ENCODE measurements at regions not wholly inside any gene's neighbourhood (a gene's known extent, or its start where the extent isn't known, plus 50 kb on each side); places are given as distances from the start of the nearest gene placed in this dataset.

DNA sequence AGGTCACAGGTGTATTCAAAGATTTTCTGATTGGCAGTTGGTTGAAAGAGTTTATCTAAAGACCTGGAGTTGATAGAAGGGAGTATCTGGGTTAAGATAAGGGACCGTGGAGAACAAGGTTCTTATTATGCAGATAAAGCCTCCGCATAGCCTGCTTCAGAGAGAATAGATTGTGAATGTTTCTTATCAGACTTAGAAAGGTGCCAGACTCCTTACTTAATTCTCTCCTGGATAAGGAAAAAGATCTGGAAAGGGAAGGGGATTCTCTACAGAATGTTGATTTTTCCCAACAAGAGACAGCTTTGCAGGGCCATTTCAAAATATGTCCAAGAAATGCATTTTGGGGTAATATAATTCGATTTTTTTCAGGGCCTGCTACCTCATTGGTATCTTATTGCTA lies 341.3 kb upstream of the RARB start:
- no peak for DNase-seq (ENCODE audit: low read depth in 3 of 3, low spot score in 1 of 3)

- DNase-seq (ENCODE audit: low read depth in 3 of 3, low spot score in 1 of 3) = no peak
Observed at GRCh38 chr3:25088284-25088683, 339.8 kb upstream of the RARB start.

DNA sequence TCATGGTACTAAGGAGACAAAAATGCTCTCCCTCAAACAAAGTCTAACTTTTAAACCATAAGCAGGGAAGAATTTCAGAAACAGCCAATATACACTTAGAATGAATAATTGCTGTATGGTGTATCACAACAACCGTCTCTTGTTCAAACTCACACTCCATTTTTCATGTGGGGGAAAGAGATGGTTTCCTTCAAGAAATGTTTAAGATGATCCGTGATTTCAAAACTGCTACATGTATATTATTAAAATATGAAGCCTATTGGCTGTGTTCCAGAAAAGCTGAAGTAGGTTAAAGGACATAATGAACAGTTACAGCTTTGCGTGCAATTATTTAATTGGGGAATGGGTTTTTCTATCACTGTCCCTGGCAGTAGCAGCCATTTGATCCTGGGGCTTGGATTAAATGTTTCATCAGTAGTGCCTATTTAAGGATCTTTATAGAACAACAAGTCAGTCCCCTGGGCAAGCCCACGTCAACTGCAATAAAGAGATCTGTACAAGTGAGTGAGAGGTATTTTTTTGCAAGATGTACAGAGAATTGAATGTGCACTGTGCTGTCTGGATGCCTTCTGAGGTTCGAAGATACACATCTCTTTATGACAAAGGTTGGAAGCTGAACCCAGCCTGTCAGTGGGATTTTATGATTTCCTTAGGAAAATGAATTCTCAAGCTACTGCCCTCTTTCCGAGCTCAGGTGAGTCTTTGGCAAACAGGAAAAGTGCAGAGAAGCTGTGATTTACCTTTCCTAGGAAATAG lies 337.2 kb upstream of the RARB start:
- DNase-seq (ENCODE audit: low read depth in 3 of 3, low spot score in 1 of 3) = no peak

GRCh38 chr3:25091934-25092333 lies 336.1 kb upstream of the RARB start:
- DNase-seq (ENCODE audit: low read depth in 3 of 3, low spot score in 1 of 3) = no peak

GRCh38 chr3:25094932-25095685 lies 333.0 kb upstream of the RARB start:
- no peak for DNase-seq (ENCODE audit: low read depth in 3 of 3, low spot score in 1 of 3)

- DNase-seq (ENCODE audit: low read depth in 3 of 3, low spot score in 1 of 3) = no peak
Observed at GRCh38 chr3:25096536-25096935, 331.5 kb upstream of the RARB start.

- no peak for DNase-seq (ENCODE audit: low read depth in 3 of 3, low spot score in 1 of 3)
Observed at GRCh38 chr3:25097023-25097422, 331.0 kb upstream of the RARB start.

DNA sequence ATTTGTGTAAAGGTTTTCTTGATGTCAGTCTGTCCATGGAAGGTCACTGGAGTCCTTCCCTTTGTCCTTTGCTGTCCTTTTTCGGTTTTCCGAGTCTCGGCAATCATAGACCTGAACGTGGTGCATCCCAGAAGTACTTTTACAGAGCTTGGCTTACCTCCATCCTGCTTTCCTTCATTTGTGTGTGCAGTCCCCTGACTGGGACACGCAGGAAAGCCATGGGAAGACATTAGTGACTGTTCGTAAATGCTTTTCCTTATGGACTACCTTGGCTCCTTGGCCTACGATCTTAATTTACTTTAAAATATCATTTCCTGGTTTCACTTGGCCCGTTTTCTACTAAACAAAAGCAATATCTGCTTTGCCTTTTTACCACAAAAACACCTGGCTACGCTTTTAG lies 328.4 kb upstream of the RARB start:
- no peak for DNase-seq (ENCODE audit: low read depth in 3 of 3, low spot score in 1 of 3)

DNA sequence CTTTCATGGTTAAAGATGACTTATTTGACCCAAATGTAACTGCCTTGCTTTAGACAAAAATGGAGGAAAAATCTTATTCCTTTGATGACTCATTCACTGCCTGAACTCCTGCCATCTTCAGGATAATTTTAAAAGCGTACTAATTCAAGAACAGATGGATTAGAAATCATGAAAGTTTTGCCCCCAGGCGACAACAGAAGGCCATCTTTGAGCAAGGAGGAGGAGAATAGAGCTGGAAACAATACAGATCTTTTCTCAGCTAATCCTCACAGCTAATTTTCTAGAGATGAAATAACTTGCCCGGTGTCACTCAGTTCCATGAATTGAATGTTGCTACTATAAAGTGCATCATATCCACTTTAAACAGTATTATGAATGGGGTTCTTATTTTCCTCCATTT lies 324.7 kb upstream of the RARB start:
- no peak for DNase-seq (ENCODE audit: low read depth in 3 of 3, low spot score in 1 of 3)

- no peak for DNase-seq (ENCODE audit: low read depth in 3 of 3, low spot score in 1 of 3)
Observed at GRCh38 chr3:25107918-25108617, 320.0 kb upstream of the RARB start.

- no peak for DNase-seq (ENCODE audit: low read depth in 3 of 3, low spot score in 1 of 3)
Observed at GRCh38 chr3:25110642-25111041, 317.4 kb upstream of the RARB start.

GRCh38 chr3:25113891-25114290 lies 314.2 kb upstream of the RARB start:
- no peak for DNase-seq (ENCODE audit: low read depth in 3 of 3, low spot score in 1 of 3)

DNA sequence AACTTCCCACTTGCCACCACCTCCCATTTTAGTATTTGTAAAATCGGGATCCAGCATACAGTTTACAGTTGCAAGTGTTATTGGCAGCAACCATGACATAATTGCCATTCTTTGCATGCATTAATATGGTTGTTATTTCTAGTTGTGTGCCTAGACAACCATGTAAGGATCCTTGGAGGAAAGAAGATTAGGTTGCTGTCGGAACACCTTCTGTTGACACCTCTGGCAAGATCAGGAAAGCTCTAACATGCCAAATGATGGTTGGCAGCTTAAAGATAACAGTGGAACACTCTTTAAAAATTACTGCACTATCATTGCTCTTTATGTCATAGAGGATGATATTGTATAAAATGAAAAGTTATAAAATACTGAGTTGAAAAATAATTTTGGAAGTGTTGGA lies 313.5 kb upstream of the RARB start:
- no peak for DNase-seq (ENCODE audit: low read depth in 3 of 3, low spot score in 1 of 3)

- DNase-seq (ENCODE audit: low read depth in 3 of 3, low spot score in 1 of 3) = no peak
Observed at GRCh38 chr3:25117005-25117593, 311.0 kb upstream of the RARB start.

GRCh38 chr3:25119682-25120081 lies 308.4 kb upstream of the RARB start:
- no peak for DNase-seq (ENCODE audit: low read depth in 3 of 3, low spot score in 1 of 3)

GRCh38 chr3:25120665-25121064 lies 307.4 kb upstream of the RARB start:
- no peak for DNase-seq (ENCODE audit: low read depth in 3 of 3, low spot score in 1 of 3)

DNA sequence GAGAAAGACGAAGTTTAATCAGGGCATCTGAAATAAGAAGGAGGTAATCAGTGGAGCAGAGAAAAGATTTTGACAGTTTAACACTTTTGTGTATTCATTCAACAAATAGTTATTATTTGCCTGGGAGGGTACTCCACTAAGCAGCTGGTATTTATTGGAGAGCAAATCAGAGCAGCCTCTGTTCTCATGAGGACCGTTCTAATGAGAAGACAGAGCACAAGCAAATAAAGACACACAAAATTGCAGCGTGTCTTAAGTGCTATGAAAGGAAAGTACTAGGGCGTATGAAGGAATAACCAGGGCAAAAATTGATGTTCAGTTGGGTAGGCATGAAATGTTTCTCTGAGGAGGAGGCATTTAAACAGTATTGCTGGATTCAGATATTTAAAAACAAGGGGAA lies 302.9 kb upstream of the RARB start:
- no peak for DNase-seq (ENCODE audit: low read depth in 3 of 3, low spot score in 1 of 3)

GRCh38 chr3:25128735-25129134 lies 299.3 kb upstream of the RARB start:
- DNase-seq (ENCODE audit: low read depth in 3 of 3, low spot score in 1 of 3) = no peak

DNA sequence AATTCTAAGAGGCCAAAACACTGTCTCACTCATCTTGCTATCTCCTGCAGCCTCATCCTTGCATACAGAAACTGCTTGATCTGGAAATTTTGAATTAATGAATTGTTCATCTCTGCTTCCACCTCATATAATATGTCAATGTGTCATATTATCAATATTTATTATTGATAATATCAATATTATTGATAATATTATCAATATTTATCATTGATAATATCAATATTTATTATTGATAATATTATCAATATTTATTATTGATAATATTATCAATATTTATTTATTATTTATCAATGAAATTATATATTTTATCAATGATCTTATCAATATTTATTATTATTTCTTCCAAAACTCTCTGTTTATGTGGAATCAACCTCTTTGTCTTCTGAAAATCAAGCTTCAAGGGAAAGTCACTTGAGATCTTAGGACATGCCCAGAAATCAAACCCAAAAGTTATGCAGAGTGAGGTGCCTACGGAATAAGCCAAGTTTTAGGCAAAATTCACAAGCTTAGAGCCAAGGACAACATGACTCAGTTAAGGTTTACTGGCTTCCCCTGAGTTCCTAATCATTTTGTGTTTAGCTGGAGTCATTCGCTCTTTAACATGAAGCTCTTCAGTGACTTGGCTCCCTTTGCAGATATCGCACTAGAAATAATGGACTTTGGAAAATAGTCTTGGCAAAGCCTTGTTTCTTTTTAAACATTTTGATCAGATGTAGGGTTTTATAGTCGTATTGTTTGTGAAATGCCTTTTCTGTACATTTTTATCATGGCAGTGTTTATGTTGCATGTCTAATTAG lies 297.1 kb upstream of the RARB start:
- DNase-seq (ENCODE audit: low read depth in 3 of 3, low spot score in 1 of 3) = no peak

DNA sequence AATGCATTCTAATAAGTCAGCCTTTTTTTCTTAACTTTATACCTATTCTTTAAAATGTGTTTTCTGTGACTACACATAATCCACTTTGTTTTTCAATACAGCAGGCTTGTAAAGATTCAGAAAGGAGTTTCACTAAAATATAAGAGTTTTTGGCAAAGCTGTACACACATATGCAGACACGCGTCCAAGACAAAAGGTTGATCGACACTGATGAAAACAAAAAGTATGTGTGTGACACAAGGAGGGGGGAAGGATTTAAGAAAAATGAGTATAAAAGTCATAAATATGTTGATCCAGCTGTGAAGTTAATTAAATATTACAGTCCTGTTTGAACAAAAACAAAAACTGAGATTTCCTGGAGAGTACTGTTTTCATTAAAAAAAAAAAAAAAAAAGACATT lies 294.5 kb upstream of the RARB start:
- no peak for DNase-seq (ENCODE audit: low read depth in 3 of 3, low spot score in 1 of 3)

GRCh38 chr3:25137606-25138005 lies 290.5 kb upstream of the RARB start:
- no peak for DNase-seq (ENCODE audit: low read depth in 3 of 3, low spot score in 1 of 3)
